GM23338 (cell line): ENCODE measurements at regions not wholly inside any gene's neighbourhood (a gene's known extent, or its start where the extent isn't known, plus 50 kb on each side); places are given as distances from the start of the nearest gene placed in this dataset.

Source experiments
- ATAC-seq: fragments of 200-7000 bp; cut with Tn5 transposase; 3 replicates; pipeline ENCODE4 v1.9.1; 2020
- DNase-seq: peaks from one replicate; pipeline ENCODE4 v3.0.0-alpha.2; 2015; ENCODE audit warnings: low spot score
- H2AFZ ChIP-seq: fragments of 200-600 bp; sonication (generic); 2 replicates; pipeline ENCODE4 v1.8.0; 2016; ENCODE audit warnings: antibody characterized with exemption, mild to moderate bottlenecking, moderate library complexity
- H3F3A ChIP-seq: fragments of 200-600 bp; sonication (generic); replicated peaks from 2 replicates; pipeline ENCODE4 v1.8.0; 2017; ENCODE audit warnings: antibody characterized with exemption, mixed run types, low read depth
- H3K27ac ChIP-seq: fragments of 200-600 bp; sonication (generic); 2 replicates; pipeline ENCODE4 v1.6.1; 2016; ENCODE audit warnings: low read depth
- H3K27me3 ChIP-seq: fragments of 200-600 bp; sonication (generic); 2 replicates; pipeline ENCODE4 v1.8.0; 2016; ENCODE audit warnings: mild to moderate bottlenecking, mixed run types, moderate library complexity; ENCODE audit not compliant: insufficient read depth
- H3K36me3 ChIP-seq: fragments of 200-600 bp; sonication (generic); 2 replicates; pipeline ENCODE4 v1.8.0; 2016; ENCODE audit warnings: mild to moderate bottlenecking; ENCODE audit not compliant: insufficient read depth
- H3K4me1 ChIP-seq: fragments of 200-600 bp; sonication (generic); 2 replicates; pipeline ENCODE4 v1.8.0; 2016; ENCODE audit warnings: mild to moderate bottlenecking, moderate library complexity; ENCODE audit not compliant: insufficient read depth
- H3K4me2 ChIP-seq: fragments of 200-600 bp; sonication (generic); 2 replicates; pipeline ENCODE4 v1.7.1; 2017; ENCODE audit warnings: mixed run types
- H3K4me3 ChIP-seq: fragments of 200-600 bp; sonication (generic); 2 replicates; pipeline ENCODE4 v1.6.1; 2016; ENCODE audit warnings: mixed run types
- H3K79me2 ChIP-seq: fragments of 200-600 bp; sonication (generic); replicated peaks from 2 replicates; pipeline ENCODE4 v1.8.0; 2017; ENCODE audit warnings: mild to moderate bottlenecking; ENCODE audit not compliant: insufficient read depth
- H3K9me2 ChIP-seq: fragments of 200-600 bp; sonication (generic); 2 replicates; pipeline ENCODE4 v1.8.0; 2017; ENCODE audit not compliant: insufficient read depth
- H4K20me1 ChIP-seq: fragments of 200-600 bp; sonication (generic); replicated peaks from 2 replicates; pipeline ENCODE4 v1.8.0; 2017; ENCODE audit warnings: mild to moderate bottlenecking; ENCODE audit not compliant: insufficient read depth
- H3K27ac Mint-ChIP-seq: 2 replicates; pipeline ENCODE4 v1.8.0; 2020; ENCODE audit warnings: inconsistent platforms, mild to moderate bottlenecking, moderate library complexity, mixed read lengths
- H3K27me3 Mint-ChIP-seq: 3 replicates; pipeline ENCODE4 v1.8.0; 2022; ENCODE audit warnings: low read depth, mild to moderate bottlenecking, moderate library complexity, mixed read lengths, inconsistent platforms; ENCODE audit not compliant: insufficient read depth, poor library complexity
- H3K36me3 Mint-ChIP-seq: 3 replicates; pipeline ENCODE4 v1.8.0; 2021; ENCODE audit warnings: low read depth, mild to moderate bottlenecking, inconsistent platforms, moderate library complexity, mixed read lengths
- H3K4me1 Mint-ChIP-seq: 3 replicates; pipeline ENCODE4 v1.8.0; 2020; ENCODE audit warnings: mild to moderate bottlenecking, inconsistent platforms, mixed read lengths
- H3K4me3 Mint-ChIP-seq: 3 replicates; pipeline ENCODE4 v1.8.0; 2021; ENCODE audit warnings: moderate library complexity, mild to moderate bottlenecking, inconsistent platforms, mixed read lengths
- H3K9me3 Mint-ChIP-seq: 3 replicates; pipeline ENCODE4 v1.8.0; 2020; ENCODE audit warnings: moderate library complexity, mild to moderate bottlenecking, inconsistent platforms, mixed read lengths
- CREB1 ChIP-seq: fragments of 250-450 bp; sonication (Bioruptor Pico); IDR thresholded peaks from 2 replicates; pipeline ENCODE4 v1.5.0; 2020; ENCODE audit warnings: low read depth, mild to moderate bottlenecking, moderate library complexity
- ZNF114 ChIP-seq: fragments of 250-450 bp; sonication (Bioruptor Pico); IDR thresholded peaks from 2 replicates; pipeline ENCODE4 v1.5.0; 2020; ENCODE audit warnings: mild to moderate bottlenecking, moderate library complexity
- ZNF462 ChIP-seq: fragments of 250-450 bp; sonication (Bioruptor Pico); IDR thresholded peaks from 2 replicates; pipeline ENCODE4 v1.5.0; 2020; ENCODE audit warnings: mild to moderate bottlenecking, moderate library complexity
- TF ChIP-seq, protein P1 (sequence below): IDR thresholded peaks from one replicate; pipeline ENCODE4 v1.6.1; 2018; ENCODE audit warnings: antibody characterized with exemption; ENCODE audit not compliant: unreplicated experiment
- TF ChIP-seq, protein P2 (sequence below), 2 experiments: fragments of 200-600 bp in 1 of 2; sonication (generic) in 1 of 2; conservative IDR thresholded peaks; 2 replicates each; pipeline versions ENCODE4 v1.5.1 to v1.6.1; 2016 to 2017; ENCODE audit warnings: antibody characterized with exemption in 2 of 2, low read depth in 2 of 2, mild to moderate bottlenecking in 2 of 2, moderate library complexity in 1 of 2

GRCh38 chr4:136651932-136652331 is 880.4 kb downstream of the PCDH18 start (continued):
- TF ChIP-seq ZNF462 (CRISPR knock-in tag), result no peak
- no peak for TF ChIP-seq CREB1 (CRISPR knock-in tag)
- TF ChIP-seq, protein P1, sequence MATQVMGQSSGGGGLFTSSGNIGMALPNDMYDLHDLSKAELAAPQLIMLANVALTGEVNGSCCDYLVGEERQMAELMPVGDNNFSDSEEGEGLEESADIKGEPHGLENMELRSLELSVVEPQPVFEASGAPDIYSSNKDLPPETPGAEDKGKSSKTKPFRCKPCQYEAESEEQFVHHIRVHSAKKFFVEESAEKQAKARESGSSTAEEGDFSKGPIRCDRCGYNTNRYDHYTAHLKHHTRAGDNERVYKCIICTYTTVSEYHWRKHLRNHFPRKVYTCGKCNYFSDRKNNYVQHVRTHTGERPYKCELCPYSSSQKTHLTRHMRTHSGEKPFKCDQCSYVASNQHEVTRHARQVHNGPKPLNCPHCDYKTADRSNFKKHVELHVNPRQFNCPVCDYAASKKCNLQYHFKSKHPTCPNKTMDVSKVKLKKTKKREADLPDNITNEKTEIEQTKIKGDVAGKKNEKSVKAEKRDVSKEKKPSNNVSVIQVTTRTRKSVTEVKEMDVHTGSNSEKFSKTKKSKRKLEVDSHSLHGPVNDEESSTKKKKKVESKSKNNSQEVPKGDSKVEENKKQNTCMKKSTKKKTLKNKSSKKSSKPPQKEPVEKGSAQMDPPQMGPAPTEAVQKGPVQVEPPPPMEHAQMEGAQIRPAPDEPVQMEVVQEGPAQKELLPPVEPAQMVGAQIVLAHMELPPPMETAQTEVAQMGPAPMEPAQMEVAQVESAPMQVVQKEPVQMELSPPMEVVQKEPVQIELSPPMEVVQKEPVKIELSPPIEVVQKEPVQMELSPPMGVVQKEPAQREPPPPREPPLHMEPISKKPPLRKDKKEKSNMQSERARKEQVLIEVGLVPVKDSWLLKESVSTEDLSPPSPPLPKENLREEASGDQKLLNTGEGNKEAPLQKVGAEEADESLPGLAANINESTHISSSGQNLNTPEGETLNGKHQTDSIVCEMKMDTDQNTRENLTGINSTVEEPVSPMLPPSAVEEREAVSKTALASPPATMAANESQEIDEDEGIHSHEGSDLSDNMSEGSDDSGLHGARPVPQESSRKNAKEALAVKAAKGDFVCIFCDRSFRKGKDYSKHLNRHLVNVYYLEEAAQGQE, result no peak

GRCh38 chr4:136651278-136651667 is 881.0 kb downstream of the PCDH18 start:
- H3K36me3 Mint-ChIP-seq, result no peaks in the 10 kb centered on the region
- peaks cover 5% of the 10 kb centered on the region; the same call in 1 of the 3 replicates for H3K4me1 Mint-ChIP-seq
- Histone ChIP-seq H3K36me3 (no peaks in the 10 kb centered on the region), H3K4me3 (no peak overlapping the region), H3K27ac (no peak overlapping the region), H3K79me2 (no peaks in the 10 kb centered on the region), H3K4me2 (no peak overlapping the region), H3K9me2 (no peaks in the 10 kb centered on the region), H4K20me1 (no peaks in the 10 kb centered on the region), H3F3A (no peaks in the 10 kb centered on the region), H3K4me1 (no peaks in the 10 kb centered on the region), H2AFZ (no peak overlapping the region), H3K27me3 (no peaks in the 10 kb centered on the region)
- no peak overlapping the region for H3K4me3 Mint-ChIP-seq
- H3K27ac Mint-ChIP-seq, result no peak overlapping the region
- H3K27me3 Mint-ChIP-seq, result peaks cover 2% of the 10 kb centered on the region
- no peak for TF ChIP-seq ZNF114 (CRISPR knock-in tag)
- TF ChIP-seq, protein P2, sequence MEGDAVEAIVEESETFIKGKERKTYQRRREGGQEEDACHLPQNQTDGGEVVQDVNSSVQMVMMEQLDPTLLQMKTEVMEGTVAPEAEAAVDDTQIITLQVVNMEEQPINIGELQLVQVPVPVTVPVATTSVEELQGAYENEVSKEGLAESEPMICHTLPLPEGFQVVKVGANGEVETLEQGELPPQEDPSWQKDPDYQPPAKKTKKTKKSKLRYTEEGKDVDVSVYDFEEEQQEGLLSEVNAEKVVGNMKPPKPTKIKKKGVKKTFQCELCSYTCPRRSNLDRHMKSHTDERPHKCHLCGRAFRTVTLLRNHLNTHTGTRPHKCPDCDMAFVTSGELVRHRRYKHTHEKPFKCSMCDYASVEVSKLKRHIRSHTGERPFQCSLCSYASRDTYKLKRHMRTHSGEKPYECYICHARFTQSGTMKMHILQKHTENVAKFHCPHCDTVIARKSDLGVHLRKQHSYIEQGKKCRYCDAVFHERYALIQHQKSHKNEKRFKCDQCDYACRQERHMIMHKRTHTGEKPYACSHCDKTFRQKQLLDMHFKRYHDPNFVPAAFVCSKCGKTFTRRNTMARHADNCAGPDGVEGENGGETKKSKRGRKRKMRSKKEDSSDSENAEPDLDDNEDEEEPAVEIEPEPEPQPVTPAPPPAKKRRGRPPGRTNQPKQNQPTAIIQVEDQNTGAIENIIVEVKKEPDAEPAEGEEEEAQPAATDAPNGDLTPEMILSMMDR (conservative IDR thresholded peaks at IDR 0.05; ENCODE audit: low read depth in 2 of 2), result no peak
- TF ChIP-seq, protein P1, result no peak
- no peak for DNase-seq
- H3K9me3 Mint-ChIP-seq, result no peaks in the 10 kb centered on the region
- ATAC-seq, result no peak
